ENCODE measurements at regions not wholly inside any gene's neighbourhood (a gene's known extent, or its start where the extent isn't known, plus 50 kb on each side); places are given as distances from the start of the nearest gene placed in this dataset.
A peak's percentile ranks its signal among the peaks of the same experiment; 100 is the strongest.

DNA sequence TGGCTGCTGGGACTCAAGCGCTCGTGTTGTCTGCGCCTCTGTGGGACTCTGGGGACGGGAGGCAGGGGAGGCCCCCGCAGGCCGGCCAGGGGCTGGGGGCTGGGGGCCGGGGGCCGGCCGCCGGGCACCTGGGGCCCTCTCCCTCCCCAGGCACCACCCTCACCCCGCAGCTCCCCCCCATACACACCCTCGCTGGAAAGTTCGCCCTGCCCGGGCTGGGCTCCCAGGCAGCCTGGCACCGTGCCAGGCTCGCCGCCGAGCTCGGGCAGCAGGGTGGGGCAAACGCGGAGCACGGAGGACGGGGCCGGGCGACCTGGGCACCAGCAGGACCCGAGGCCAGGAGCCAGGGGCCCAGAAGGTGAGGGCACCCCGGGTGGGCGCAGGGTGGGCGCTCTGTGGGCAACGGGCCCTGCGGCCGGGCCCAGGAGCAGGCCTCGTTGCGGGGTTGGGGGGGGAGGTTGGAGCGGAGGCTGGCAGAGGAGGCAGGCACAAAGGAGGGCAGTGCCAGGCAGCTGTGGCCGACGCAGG is 76.7 kb upstream of the WNT7B start:
- Mint-ChIP-seq H3K27me3 (no peaks in the 10 kb centered on the region), H3K4me1 (ENCODE audit: low read depth) (peaks cover 36% of the 10 kb centered on the region), H3K9me3 (no peaks in the 10 kb centered on the region), H3K27ac (peak overlapping the region; percentile 93), H3K4me3 (peak overlapping the region; percentile 74), H3K36me3 (ENCODE audit: low read depth) (no peaks in the 10 kb centered on the region)
- TF ChIP-seq, protein P1, sequence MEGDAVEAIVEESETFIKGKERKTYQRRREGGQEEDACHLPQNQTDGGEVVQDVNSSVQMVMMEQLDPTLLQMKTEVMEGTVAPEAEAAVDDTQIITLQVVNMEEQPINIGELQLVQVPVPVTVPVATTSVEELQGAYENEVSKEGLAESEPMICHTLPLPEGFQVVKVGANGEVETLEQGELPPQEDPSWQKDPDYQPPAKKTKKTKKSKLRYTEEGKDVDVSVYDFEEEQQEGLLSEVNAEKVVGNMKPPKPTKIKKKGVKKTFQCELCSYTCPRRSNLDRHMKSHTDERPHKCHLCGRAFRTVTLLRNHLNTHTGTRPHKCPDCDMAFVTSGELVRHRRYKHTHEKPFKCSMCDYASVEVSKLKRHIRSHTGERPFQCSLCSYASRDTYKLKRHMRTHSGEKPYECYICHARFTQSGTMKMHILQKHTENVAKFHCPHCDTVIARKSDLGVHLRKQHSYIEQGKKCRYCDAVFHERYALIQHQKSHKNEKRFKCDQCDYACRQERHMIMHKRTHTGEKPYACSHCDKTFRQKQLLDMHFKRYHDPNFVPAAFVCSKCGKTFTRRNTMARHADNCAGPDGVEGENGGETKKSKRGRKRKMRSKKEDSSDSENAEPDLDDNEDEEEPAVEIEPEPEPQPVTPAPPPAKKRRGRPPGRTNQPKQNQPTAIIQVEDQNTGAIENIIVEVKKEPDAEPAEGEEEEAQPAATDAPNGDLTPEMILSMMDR (IDR thresholded peaks at IDR 0.05): no peak
- ChIA-PET CTCF (interaction anchor here (1.2 to 1.5 kb wide), 3 partner anchors 10 to 48 kb away, joined by 3 to 13 read pairs (median 5); no protein-coding TSS in a partner anchor), POLR2A (interaction anchor here (2.1 to 4.2 kb wide), 3 partner anchors 13 to 17 kb away, joined by 10 to 31 read pairs (median 14); no protein-coding TSS in a partner anchor)
- intact Hi-C loops (cut with micrococcal nuclease): no loop called here
- peak; percentile 41 for ATAC-seq
- peak; percentile 56 for DNase-seq

DNA sequence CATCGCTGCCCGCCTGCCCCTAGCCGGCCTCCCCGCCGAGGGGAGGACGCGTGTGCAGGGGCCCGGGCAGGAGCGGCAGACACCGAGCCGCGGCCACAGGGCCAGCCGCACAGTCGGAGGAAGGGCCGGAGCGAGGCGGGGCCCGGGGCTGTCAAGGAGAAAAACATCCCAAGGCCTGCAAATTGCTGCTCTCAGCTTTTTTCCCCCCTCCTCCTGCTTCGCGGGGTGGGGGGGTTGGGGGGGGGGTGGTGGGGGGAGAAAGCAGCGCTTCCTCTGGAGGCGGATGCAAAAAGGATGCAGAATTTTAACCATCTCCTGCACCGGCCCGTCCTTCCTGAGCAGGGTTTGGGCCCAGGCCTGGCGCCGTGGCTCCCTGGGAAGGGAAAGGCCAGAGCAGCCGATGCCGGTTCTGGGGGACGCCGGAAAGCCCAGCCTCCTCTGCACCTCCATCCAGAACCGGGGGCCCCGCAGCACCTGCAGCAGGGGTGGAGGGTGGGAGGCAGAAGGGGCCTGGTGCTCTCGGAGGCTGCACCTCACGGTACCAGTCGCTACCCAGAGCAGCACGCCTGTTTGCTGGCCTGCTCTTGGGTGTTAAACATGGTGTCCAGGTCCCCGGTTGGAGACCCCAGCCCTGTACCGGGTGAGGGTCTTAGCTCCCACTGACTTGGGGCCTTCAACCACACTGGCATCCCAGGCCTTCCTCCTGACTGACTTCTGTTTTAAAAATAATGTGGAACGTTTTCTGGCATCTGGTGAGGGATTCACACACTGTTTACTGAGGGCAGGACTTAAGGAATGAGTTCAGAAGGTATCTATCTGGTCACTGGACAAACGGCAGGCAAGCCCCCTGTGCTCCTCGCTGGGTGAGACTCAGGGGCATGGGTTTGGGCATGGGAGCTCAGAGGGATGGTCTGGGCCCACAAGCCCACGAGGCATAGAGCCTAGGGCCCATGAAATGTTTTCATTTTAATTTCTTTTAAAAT is 77.4 kb upstream of the WNT7B start:
- Mint-ChIP-seq H3K36me3 (ENCODE audit: low read depth) (no peaks in the 10 kb centered on the region), H3K27ac (peak overlapping the region; percentile 83), H3K4me1 (ENCODE audit: low read depth) (peaks cover 38% of the 10 kb centered on the region), H3K27me3 (no peaks in the 10 kb centered on the region), H3K9me3 (no peaks in the 10 kb centered on the region), H3K4me3 (peak overlapping the region; percentile 74)
- TF ChIP-seq, protein P1 (IDR thresholded peaks at IDR 0.05): no peak
- intact Hi-C loops (cut with micrococcal nuclease): no loop called here
- ATAC-seq: peak; percentile 38
- peak; percentile 45 for DNase-seq
- ChIA-PET POLR2A (interaction anchor here (2.1 to 4.2 kb wide), 4 partner anchors 10 to 17 kb away, joined by 10 to 31 read pairs (median 13); no protein-coding TSS in a partner anchor), CTCF (interaction anchor here (1.3 to 2.9 kb wide), 2 partner anchors 41 to 48 kb away, joined by 5 to 9 read pairs; no protein-coding TSS in a partner anchor)

DNA sequence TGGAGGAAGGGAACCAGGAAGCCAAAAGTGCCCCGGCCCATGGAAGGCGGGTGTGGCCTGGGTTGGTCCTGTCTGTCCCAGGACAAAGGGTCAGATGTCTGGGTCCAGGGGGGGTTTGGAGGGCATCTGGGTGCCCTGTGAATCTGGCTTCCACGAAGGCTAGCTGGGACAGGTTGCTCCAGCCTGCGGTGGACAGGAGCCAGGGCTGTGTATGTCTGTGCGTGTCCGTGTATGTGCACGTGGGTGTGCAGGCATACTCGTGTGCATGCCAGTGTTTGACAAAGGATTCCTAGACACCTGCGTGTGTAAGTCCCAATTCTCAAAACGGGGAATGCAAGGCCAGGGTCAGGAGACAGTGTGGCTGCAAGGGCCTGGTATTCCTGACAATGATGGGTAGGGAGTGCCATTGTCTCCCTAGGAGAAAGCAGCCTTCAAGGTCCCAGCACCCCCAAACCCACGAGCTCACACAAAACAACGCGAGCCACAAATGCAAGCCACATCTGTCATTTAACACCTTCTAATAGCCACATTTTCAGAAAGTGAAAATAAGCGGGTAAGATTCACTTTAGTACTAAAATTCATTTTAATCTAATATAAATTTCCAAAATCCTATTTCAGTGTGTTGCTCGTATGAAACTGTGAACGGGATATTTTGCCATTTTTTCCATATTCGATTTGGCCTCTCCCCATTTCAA is 78.4 kb upstream of the WNT7B start:
- Mint-ChIP-seq H3K27ac (peak overlapping the region; percentile 83), H3K27me3 (no peaks in the 10 kb centered on the region), H3K9me3 (no peaks in the 10 kb centered on the region), H3K36me3 (ENCODE audit: low read depth) (no peaks in the 10 kb centered on the region), H3K4me1 (ENCODE audit: low read depth) (peaks cover 38% of the 10 kb centered on the region), H3K4me3 (peak overlapping the region; percentile 74)
- TF ChIP-seq, protein P1 (IDR thresholded peaks at IDR 0.05): no peak
- ATAC-seq: no peak
- ChIA-PET CTCF (interaction anchor here (2.9 kb wide), 1 partner anchor 49 kb away, joined by 9 read pairs; no protein-coding TSS in a partner anchor), POLR2A (interaction anchor here (2.1 to 4.2 kb wide), 4 partner anchors 11 to 18 kb away, joined by 10 to 31 read pairs (median 13); no protein-coding TSS in a partner anchor)
- intact Hi-C loops (cut with micrococcal nuclease): no loop called here
- peak; percentile 29 for DNase-seq

DNA sequence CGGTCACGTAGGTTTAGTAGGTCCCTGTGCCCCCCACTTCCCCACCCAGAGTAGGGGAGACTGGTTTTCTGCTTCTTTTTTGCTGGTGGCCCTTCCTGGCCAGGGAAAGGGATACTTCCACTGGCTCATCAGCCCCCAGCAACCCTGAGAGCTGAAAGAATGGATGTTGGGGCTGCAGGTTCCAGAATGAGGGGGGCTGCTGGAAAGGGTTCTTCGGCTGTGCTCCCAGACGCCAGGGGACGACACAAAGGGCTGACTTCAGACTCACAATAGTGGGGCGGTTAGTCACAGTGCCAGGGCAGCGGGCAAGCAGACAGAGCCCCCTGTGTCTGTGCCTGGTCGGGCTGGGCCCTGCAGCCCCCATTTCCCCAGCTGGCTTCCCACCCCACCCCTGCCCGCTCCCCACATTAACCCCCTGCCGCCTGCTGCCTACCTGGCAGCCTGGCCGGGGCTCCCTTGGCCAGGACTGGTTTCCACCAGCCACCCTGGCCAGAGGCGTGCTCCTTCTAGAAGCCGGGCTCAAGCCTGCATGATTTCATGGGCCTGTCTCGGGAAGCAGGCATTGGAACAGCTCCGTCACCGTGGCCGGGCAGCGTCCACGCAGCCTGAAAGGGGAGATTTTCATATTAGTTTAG is 79.1 kb upstream of the WNT7B start:
- CTCF ChIA-PET: interaction anchor here (2.9 kb wide), 1 partner anchor 50 kb away, joined by 9 read pairs; no protein-coding TSS in a partner anchor
- intact Hi-C loops (cut with micrococcal nuclease): no loop called here
- DNase-seq: no peak
- no peaks in the 10 kb centered on the region for H3K36me3 Mint-ChIP-seq (ENCODE audit: low read depth)
- H3K9me3 Mint-ChIP-seq: no peaks in the 10 kb centered on the region
- no peaks in the 10 kb centered on the region for H3K27me3 Mint-ChIP-seq
- no peak overlapping the region for H3K27ac Mint-ChIP-seq
- TF ChIP-seq, protein P1 (IDR thresholded peaks at IDR 0.05): no peak
- no peak for ATAC-seq
- H3K4me1 Mint-ChIP-seq (ENCODE audit: low read depth): peaks cover 38% of the 10 kb centered on the region
- H3K4me3 Mint-ChIP-seq: no peak overlapping the region
- POLR2A ChIA-PET: interaction anchor here (2.3 to 3.3 kb wide), 2 partner anchors 11 to 20 kb away, joined by 11 to 12 read pairs; no protein-coding TSS in a partner anchor
